DMS 273 (cell line): ENCODE measurements at regions not wholly inside any gene's neighbourhood (a gene's known extent, or its start where the extent isn't known, plus 50 kb on each side); places are given as distances from the start of the nearest gene placed in this dataset.
"Not testable (repeated sequence)": the region's sequence is repeated elsewhere in the genome, so short reads cannot be mapped to it uniquely, and the experiment has no call there.

Experiments
- DNase-seq: peaks from one replicate; lab custom pipeline; 2025; ENCODE audit not compliant: unreplicated experiment; lab: John Stamatoyannopoulos, UW

DNA sequence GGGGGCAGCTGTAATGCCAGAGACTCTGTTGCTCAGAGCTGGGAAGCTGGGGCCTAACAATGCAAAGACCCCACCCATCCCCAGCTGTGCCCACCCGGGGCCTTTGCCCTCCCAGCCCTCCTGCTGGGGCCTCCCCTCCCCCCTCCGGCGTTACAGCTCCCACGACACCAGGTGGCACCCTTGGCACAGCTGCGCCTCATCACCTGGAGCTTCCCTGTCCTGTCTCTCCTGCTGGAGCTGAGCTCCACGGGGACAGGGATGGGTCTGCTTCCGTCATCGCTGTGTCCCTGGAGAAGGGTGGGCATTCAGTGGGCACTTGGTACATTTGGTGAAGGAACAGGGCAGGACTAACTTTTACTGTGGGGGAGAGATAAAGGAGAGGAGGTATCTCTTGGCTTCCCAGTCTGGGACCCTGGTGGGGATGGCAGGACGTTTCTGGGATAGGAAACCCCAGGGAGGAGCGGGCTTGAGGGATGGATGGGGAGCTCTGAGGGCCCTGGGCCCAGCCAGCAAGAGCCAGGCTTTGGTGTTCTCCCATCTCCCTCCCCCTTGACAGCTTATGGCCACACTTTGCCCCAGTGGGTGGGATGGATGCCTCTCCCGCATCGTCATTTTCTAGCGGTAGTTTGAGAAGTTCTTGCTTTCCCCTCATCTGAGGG is 453.2 kb downstream of the PTPRU start:
- DNase-seq: no peak

DNA sequence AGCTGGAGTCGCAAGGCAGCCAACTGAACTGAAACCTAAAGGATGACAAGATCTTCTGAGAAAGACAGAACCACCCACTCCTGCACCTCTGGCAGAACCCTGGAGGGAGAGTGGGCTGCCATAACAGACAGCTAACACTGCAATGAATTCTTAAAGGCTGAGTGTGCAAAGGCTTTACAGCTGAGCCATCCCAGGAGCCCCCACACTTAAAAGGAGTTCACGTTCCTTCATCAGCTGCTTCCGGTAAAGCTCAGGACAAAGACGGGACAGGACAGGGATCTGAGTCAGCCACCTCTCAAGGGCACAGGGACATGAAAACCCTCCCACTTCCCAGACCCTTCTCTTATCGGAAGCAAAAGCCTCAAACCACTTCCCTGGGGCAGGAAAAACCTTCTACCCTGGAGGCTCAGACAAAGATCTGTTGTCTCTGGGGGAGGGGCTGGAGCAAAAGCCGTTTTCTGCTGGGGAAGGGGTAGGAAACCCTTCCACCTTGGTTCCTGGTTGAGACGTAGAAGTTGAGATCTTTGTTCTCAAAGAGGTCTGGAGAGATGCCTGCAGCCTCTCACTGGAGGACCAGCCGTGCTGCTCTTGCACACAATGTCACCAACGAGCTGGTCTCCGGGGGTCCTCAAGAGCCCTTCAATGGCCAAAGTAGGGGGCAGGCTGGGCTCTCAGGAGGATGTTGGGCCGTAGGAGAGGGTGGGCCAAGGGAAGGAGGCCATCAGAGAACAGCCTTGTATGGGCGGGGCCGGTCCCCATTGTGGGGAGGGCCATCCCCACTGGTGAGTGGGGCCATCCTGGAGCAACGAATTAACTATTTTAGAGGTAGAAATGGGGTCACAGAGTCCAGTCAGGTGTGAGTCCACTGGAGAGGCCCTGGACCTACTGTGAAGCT is 452.4 kb downstream of the PTPRU start:
- DNase-seq: no peak

DNA sequence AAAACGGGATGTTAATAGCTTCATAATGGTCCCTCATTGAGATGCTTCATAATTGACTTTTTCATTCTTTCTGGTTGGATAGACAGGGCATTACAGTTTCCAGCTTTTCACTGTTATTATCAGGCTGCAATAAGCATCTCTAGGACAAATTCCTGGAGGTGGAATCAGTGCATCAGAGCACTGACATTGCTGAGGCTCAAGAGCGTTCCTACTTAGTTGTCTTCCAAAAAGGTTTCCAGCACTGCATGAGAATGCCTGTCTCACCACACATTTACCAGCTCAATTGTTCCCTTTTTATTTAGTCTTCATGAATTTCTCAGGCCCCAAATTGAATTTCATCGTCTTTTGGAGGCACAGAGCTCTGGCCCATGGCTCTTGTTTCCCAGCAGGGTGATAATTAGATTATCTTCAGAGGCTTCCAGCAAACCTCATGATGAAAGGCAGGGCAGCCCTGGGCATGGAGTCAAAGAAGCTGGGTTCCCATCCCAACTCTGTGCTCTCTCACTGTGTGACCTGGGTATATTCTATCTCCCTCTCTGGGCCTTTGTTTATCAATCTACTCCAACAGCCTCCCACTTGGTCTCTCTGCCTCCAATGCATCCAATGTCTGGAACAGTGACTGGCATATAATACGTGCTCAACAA is 451.4 kb downstream of the PTPRU start:
- no peak for DNase-seq

DNA sequence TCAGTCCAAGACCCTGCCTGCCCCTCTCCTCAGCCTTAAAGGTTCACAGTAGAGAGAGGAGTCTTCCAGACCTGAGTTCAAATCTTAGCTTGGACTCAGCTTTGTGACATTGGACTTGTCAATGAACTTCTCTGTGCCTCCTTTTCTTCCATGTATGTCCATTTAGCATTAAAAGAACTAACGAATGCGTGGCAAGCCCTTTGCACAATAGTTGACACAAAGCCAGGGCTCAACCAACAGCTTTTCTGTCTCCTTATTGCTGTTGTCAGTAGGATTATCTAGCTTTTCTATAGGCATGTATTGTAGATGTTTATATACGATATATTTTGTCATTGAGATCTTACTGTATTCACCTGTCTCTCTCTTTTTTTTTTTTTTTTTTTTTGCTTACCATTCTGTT is 450.8 kb downstream of the PTPRU start:
- no peak for DNase-seq

DNA sequence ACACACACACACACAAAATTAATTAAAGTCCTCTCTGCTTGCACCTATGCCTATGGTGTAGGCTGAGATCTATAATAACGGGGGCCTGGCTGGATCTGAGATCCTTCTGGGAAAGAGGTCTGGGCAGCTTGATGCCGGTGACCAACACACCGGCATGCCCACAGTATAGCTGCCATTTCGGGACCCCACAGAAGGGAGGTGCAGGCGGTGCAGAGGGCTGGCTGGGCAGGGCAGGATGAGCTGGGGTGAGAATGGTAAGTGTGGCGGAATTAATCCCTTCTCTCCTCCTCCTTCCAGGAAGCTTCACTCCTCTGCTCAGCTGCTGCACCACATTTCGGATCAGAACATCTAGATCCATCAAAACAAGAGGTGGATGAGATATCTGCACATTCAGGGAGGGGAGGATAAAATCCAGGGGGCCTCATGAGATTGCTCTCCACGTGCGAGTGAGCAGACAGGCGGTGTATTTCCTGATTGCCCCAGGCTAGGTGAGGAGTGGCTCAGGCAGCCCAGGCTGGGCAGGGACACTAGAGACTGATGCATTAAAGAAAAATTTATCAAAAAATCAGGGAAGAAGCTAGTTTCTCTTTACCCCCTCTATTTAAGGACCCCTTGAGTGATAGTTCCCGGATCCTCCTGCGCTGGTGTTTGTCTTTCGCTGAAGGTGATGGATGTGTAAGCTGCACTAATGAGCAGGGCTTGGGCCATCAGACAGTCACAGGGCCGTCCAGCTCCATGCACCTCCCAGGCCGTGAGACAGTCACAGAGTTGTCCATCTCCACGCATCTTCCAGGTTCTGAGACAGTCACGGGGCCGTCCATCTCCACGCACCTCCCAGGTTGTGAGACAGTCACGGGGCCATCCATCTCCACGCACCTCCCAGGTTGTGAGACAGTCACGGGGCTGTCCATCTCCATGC is 449.9 kb downstream of the PTPRU start:
- DNase-seq: no peak

DNA sequence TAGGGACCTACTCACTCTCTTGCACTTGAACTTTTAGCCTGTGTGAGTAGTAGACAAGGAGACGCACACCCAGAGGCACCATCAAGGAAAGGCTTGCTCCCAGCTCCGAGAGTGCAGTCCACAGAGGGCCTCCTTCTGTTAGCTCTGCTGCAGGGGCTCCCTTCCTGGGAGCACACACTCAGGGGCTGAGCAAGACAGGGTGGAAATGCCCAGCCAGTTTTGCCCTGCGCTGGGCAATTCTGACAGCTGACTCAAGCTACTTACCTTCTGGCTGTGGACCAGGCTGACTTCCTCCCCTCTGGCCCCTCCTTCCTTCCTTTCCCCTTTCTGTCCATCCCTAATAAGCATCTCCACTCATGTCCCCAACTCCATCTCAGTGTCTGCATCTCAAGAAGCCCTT is 449.1 kb downstream of the PTPRU start:
- DNase-seq: no peak

DNA sequence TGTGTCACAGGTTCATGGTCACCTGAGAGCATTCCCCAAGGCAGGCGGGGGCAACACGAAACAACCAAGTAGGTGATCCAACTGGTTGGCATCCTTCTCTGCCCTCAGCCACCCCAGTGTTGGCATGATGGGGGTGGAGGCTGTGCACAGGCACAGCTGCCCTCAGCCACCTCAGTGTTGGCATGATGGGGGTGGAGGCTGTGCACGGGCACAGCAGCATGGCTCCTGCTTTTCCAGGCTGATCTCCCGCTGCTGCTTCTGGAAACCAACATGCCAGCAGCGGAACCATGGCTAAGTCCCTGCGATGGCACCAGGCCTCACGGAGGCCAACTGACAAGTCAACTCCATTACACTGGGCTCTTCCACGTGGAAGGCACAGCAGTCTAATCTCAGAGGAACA is 447.8 kb downstream of the PTPRU start:
- DNase-seq: no peak

DNA sequence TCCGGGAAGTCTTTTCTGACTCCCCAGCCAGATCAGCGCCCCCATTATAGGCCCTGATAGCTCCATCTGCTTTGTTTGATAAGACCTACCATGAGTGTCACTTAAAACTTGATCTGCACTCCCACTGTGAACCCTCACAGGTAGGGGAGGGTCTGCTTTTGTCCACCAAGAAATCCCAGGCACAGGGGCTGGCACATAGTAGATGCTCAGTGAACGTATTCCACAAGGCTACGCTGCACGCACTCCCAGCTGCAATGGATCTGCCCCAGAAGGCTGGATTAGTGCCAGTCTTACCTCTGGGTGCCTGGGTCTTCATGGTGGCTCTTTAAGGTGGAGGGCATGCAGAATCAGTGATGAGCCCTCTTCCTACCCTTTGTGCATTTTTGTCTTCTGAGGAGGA is 447.1 kb downstream of the PTPRU start:
- no peak for DNase-seq

DNA sequence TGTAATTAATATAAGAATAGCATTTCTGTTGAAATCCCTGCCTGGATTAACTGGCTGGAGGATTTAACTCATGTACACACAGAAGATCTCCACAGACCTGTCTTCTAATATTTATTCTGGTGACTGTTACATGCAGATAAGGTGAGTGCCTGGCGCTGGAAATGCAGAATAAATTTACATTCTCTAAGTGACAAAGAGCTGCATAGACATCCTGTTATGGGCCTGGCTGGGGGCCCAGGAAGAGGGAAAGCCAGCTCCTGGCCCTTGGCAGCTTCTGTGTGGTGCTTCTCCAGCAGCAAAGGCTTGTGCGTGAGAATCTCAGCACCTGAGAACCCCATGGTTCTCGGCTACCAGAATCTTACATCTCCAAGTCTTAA is 446.6 kb downstream of the PTPRU start:
- DNase-seq: peak; percentile 74

DNA sequence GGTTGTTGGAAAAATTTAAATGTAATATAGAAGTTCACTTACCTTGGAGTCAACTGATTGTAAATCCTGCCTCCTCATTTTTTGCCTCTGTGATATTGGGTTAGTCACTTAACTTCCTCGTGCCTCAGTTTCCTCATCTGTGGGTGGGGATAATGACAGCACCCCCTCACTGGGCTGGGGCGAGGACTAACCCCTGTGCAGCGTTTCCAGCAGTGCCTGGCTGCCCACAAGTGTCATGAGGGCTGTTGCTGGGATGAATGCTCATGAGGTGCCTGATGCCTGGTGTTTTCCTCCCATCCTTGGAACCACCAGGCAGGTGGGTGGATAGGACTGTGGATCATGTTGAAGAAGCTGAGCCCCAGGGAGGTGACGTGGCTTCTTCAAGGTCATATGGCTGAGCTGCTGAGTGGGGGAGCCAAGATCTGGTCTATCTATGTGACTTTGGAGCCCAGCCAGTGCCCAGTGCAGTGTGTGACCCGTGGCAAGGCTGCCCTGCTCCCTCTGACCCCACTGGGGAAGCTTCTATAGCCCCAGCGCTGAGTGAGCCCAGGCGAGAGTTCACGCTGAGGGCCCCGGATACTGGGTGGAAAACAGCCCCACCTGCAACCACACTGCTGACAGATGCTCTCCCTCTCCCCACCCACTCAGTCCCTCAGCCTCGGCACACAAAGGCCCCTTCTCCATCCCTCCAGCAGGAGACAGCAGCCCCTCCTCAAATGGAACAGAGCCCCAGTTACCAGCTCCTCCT is 446.0 kb downstream of the PTPRU start:
- peak; percentile 73 for DNase-seq

DNA sequence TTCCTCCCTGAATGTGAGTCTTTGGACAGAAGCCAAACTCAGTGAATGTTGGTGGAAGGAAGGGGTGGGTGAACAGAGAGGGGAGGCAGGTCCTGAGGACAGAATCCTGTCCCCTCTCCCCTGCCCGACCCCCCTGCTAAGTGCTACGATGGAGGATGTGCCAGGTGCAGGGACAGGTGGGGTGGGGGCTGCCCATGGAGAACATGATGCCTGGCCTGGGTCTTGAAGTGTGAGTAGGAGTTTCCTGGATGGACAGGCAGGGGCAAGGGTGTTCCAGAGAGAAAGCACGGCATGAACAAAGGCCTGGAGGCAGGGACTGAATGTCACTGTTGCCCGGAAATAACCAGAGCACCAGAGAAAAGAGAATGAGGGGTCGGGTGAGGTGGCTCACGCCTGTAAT is 445.1 kb downstream of the PTPRU start:
- not testable (repeated sequence) for DNase-seq

DNA sequence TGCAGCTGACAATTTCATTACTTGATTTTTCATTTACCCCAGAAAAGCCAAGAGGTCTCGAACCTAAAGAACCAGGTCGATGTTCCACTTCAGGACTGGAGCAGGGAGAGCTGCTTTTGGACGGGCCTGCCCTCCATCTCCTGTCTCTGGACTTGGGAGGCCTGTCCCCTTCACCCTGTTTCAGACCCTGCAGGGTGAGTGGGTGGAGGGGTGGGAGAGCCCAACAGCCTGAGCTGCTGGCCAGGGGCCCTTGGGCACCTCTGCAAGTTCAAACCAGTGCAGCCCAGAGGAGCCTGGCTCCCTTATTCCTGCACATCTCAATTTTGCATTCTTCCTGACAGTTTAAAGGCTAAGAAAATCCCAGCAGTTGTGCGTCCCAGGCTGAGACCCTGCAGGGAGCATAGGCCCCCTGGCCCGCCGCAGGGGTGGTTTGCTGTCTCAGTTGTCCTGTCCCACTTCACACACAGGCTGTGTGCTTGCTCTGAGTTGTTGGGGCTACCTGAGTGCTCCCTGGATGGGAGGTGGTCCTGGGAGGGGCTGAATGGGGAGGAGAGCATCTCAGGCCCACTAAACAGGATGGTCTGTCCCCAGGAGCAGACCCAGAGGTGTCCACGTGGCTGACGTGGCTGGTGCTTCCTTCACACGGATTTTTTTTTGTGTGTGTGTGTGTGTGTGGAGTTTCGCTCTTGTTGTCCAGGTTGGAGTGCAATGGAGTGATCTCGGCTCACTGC is 443.7 kb downstream of the PTPRU start:
- no peak for DNase-seq

DNA sequence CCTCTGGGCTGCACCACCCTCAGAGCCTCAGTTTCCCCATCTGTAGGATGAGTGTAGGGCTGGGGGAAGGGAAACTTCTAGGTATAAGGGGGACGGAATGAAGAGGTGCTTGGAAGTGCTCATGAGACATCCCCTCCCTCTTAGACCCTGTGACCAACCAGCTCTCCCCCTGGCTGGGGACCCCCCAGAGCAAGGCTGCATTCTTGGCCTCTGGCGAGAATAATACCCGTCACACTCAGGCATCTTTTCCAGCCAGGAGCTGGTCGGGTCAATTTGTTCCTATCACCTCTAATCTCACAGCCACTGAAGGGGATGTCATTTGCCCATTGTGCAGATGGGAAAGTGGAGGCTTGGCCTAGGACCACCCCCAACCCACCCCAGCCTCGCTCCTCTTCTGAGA is 443.0 kb downstream of the PTPRU start:
- no peak for DNase-seq

DNA sequence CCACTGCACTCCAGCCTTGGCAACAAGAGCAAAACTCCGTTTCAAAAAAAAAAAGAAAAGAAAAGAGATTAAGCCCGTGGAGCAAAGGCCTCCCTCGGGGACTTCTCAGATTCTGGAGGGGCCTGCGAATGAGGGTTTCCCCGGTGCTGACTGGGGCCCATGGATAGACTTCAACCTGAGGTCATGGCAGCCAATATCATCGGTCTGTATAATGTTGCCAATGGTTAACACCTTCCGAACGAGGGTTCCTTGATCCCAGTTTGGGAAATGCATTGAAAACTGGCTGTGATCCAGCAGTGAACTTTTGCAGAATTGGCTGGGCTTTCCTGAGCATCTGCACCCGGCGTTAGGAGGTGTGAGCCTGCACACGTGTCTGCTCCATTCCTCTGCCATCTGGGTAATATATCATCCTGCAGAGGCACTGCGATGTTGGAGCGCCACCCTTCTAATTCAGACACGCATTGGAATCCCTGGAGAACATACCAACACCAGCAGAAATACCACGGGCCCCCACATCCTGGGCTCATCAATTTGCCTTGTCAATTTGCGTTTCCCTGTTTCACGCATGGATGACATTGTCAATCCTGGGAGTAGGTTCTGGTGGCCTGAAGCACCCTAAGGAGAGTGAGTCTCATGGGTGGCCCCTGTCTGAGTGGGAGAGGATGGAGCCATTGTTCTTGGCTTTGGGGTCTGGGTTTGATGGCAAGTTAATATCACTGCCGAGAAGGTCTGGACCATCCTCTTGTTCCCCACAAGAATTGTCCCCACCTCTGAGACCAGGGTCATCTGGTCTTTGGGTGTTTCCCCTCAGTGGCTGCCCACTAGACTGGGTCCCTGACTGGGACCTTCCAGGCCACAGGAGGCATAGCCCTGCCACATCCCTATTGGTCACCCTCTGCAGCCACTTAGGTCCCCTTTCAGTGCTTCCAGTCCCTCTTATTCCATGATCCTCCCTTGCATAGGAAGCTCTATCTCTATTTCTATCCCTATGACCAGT is 441.0 kb downstream of the PTPRU start:
- peak; percentile 91 for DNase-seq

DNA sequence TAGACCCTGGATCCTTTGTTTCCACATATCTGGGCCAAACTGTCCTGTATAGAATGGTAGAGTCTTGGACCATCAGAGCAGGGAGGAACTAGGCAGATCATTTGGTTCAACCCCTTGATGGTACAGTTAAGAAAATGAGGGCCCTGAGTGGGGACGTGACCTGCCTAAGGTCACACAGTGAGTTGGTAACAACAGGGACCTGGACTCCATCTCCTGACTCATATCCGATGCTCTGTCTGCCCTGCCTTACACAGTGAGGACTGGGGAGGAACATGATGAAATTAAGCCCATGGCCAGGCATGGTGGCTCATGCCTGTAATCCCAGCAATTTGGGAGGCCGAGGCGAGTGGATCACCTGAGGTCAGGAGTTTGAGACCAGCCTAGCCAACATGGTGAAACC is 440.2 kb downstream of the PTPRU start:
- DNase-seq: no peak

DNA sequence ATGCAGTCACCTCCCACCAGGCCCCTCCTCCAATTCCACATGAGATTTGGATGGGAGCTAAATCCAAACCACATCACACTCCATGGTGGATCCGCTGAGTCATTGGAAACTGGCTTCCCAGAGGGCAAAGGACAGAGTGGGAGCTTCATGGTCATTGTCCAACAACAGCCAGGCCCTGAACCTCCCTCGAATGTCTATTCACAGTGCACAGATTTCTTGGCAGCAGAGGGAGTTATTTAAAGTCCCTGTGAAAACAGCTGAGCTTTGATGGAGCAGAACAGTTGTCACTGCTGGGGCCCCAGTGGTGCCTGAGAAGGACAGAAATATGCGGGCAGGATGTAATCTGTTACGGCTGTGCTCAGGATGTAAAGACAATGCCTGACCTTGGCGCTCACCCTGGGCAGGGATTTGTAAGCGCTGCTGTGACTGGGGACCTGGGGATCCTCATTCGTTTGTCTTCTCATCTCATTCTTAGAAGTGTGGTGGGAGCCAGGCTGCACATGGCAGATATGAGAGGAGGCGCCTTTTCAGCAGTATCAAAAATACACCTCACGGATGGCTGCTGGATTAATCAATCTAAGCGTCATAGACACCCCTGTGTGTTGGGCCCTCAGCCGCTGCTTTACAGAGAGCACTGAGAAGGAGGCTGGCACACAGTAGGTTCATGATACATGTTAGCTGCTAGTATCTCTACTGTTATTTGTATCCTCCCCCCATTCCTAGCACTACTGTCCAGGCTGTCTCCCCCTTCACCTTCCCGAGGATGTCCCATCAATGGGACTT is 439.4 kb downstream of the PTPRU start:
- DNase-seq: peak; percentile 31

DNA sequence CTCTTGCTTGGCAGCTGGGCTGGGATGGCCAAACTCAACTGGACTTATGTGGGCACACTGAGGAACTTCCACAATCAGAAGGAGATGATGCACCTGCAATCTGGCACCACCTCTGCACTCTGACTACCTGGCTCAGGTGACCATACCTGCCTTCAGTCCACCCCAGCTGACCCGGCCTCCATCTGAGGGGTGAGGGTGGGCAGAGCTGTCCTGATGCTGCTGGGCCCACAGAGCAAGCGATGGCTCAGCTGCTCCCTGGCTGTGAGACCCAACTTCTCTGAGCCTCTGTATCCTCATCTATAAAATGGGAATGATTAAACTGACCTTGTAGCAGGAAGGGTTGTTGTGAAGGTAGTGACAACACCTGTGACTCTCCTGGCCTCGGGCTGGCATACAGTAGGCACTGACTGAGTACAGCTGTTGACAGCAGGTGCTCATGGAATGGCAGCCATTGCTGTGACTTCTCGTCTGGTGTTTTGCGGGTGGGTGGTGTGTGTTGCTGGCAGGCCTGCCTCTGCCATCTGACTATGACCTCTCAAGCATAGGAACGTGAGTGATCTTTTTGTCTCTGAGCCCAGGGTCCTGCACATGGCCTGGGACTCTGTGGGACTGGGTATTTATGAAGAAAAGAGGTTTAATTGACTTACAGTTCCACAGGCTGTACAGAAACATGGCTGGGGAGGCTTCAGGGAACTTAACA is 438.5 kb downstream of the PTPRU start:
- DNase-seq: no peak
